ENCODE measurements at regions not wholly inside any gene's neighbourhood (a gene's known extent, or its start where the extent isn't known, plus 50 kb on each side); places are given as distances from the start of the nearest gene placed in this dataset.

DNA sequence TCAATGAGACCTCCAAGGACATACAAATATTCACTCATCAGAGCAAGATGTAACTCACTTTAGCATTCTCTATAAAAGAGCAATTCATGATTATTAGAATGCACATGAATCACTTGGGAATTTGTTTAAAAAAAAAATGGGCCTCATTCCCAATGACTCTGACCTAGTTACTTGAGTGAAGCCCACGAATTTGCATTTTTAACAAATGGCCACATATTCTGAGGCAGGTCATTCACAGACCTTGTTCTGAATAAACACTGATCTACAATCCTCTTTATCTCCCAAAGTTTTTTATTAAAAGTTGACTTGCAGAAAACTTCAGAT lies 255.1 kb upstream of the VEGFC start:
- DNase-seq (ENCODE audit: low read depth): no peak

GRCh38 chr4:177051473-177052060 lies 258.1 kb upstream of the NEIL3 start:
- no peak for DNase-seq (ENCODE audit: low read depth)

DNA sequence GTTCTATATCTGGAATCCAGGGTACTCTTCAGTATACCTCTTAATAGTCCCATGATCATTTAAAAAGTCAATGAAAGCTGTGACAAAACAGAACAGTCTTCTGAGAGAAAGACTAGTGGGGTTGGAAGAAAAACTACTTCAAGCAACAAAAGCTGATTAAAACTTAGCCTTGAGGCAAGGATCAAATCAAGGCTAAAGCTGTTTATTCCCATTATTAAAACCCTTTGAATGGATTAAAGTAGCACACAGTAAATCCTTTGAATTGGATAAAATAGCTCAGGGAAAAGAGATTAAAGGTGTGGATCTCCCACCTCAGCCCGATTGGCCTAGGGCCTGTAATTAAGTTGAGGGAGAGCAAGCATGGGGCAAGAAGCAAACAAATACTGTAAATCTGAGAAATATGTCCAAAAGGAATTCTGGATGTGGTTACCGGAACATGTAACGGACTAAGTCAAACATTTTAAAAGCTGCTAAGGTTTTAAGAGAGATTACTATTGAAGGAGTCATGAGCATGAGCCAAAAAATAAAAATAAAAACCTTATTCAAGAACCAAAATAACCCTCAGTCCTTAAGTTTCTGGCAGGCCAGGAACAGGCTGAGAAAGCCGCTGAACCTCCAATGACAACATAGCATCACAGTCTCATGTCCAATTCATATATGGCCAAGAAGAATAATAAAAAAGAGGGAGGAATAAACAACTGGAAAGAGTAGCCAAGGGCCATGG lies 257.3 kb upstream of the NEIL3 start:
- no peak for DNase-seq (ENCODE audit: low read depth)

DNA sequence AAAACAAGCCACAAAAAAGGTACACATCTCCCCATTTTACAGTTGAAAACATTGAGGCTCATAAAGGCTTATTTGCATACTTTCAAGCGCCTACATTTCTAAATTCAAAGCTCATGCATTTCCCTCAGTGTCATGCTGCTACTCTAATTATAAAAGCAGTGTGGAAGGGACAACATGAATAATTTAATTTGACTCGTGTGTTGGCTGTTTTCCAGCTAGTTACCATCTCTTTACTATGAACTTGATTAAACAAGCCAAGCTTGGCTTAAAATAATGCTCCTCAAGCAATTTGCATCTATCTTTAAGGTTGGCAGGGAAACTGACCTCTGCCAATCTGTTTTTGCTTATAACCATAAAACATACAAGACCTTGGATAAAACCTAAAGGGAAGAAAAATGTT lies 252.5 kb upstream of the NEIL3 start:
- no peak for DNase-seq (ENCODE audit: low read depth)

DNA sequence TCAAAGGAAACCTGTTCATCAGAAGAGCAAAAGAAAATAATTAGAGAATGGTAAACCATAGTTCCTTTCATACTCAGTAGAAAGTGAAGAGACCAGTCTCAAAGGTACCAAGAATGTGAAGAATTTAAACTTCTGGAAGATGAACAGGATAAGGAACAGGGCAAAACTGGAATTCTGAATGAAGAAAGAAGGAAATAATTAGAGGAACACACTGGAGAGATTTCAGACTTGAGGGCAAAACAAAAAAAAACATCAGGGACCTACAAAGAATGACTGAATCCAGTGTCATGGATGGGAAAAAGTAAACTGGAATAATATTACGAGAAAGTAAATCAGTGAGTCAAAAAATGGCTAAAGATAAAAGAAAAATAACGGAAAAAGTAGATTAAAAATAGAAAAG lies 245.6 kb upstream of the NEIL3 start:
- no peak for DNase-seq (ENCODE audit: low read depth)

- no peak for DNase-seq (ENCODE audit: low read depth)
Observed at GRCh38 chr4:177064729-177065394, 244.8 kb upstream of the NEIL3 start.

DNA sequence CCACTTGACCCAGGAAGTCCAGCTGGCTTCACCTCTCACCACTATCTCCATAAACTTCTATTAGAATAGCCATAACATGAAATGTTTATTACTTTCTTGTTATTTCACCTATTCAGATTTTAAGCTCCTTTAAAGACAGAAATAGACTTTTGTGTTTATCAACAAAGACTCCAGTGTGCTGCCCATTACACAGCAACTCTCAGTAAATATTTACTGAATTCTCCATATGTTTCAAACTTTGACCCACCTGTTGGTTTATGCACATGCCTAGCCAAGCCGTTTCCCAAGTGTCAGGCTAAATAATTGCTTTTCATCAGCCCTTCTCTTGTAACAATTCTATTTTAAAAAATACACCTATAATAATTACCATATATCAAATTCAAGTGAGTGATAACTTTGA lies 242.9 kb upstream of the NEIL3 start:
- DNase-seq (ENCODE audit: low read depth): no peak

DNA sequence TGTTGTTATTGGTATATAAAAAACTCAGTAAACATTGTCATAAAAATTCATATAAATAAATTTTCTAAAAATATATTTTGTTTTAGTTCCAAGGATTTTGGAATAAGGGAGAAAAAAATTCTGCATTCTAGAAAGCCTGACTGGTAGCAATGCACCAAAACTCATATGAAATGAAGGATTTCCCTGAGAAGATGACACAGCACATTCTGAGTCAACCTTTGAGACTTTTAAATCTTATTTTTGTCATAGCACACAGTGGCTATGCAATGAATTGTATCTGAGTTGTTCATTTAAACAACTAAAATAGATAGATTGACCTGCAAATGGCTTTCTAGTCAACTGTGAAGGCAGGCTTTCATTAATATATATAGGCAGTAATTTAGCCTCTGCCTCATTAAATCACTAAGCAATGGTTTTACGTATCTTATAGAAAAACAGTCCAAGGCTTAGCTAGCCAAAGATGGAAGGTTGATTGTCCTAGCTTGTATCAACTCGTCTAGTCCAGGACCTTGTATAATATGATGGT lies 239.1 kb upstream of the NEIL3 start:
- DNase-seq (ENCODE audit: low read depth): no peak

DNA sequence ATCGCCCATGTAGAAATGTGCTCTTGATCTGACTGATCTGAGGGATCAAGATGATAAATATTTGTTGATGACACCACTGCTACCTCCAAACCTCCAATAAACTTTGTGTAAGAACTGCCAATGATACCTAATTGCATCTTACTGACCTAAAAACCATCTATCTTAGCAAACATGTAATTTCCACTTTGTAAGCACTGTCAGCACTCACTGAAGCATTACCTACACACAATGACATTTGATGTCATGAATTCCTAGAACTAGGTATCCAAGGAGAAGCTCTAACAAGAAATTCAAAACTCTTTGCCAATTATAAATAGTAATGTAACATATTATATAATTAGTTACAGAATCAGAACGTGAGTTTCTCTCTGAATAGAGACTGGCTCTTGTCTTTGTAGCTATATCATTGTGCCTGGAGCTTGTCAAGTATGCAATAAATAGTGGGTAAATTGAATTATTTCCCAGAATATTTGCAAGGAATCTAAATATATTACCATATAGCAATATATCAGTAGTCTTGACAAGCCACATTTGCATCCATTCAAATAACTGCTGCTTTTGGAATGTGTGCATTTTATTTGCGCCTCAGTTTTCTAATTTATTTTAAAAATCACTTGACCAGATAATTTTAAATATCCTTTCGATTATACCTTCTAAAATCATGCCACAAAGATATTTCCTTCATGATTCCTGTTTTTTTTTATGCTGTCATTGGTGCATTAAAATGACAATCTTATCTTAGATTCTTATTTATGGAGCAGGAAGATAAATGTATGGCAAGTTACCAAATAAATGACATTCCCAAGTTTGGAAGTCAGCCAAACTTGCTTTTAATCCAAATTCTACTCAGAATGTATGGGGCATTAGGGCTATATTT lies 232.3 kb upstream of the NEIL3 start:
- DNase-seq (ENCODE audit: low read depth): no peak

DNA sequence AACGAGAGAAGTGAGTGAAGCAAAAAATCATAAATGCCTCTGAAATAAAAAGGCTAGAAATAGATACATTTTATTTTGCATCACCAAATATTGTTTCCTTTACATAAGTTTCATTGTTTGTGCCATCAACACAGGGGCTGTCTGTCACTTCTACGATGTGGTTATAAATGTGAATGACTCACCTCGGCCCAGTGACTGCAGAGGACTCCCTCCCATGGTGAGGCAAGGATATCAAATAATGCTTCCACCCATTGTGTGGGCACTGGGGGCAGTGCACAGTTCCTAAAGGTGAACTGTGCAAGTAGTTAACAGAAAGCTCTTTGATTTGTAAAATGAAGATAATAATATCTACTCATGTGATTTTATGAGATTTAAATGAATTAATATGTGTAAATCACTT lies 230.3 kb upstream of the NEIL3 start:
- DNase-seq (ENCODE audit: low read depth): no peak

GRCh38 chr4:177080388-177080787 lies 229.3 kb upstream of the NEIL3 start:
- DNase-seq (ENCODE audit: low read depth): no peak

DNA sequence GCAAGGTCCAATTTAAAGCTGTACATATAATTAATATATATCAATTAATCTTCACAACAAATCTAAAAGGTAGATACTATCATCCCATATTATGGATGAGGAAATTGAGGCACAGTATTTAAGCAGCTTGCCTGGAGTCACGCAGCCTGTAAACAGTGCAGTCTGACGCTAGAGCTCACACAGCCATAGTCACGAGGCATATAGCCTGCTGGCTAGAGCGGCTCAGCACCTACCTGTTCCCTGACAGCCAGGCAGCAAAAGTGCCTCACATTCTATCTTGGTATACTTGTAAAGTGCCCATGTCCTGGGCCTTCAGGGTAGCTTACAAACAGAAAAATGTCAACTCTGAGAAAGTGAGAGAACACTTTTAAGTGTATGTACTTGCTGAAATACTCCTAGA lies 222.6 kb upstream of the NEIL3 start:
- DNase-seq (ENCODE audit: low read depth): no peak

GRCh38 chr4:177087499-177087898 lies 222.2 kb upstream of the NEIL3 start:
- no peak for DNase-seq (ENCODE audit: low read depth)

DNA sequence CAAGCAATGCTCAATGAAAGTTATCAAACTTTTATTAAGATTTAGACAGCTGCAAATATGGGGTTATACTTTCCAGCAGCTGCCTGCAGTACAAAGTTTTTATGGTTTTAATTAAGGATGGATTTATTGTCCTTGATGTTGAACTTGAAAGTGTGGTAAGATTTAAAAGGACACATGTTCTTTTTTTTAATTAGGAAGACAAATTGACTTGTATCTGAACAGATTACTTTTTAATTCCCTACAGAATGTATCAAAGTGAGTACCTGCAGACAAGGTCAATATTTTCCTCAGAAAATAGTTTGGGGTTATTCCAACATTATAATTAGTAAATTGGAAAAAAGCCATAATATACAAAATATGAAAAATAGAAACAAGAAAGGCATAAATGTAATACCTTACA lies 218.2 kb upstream of the NEIL3 start:
- DNase-seq (ENCODE audit: low read depth): no peak

DNA sequence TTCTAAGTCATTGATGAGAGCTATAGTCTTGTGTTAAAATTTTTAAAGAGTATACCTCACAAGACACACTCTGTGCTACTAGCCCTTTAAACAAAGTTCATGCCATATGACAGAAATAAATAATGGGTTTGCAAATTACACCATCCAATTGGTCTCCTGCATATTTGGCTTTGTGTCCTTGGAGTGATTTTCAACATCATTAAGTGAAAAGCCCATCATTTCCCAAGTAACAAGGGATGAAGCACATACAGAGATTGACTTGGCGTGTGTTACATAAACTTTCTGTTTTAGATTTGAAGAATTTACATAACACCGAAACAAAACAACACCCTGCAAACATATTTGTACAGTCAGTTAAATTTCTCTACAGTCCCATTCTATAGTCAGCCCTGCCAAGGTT lies 216.9 kb upstream of the NEIL3 start:
- no peak for DNase-seq (ENCODE audit: low read depth)

- no peak for DNase-seq (ENCODE audit: low read depth)
Observed at GRCh38 chr4:177093964-177094363, 215.7 kb upstream of the NEIL3 start.

- DNase-seq (ENCODE audit: low read depth): no peak
Observed at GRCh38 chr4:177097291-177097690, 212.4 kb upstream of the NEIL3 start.

GRCh38 chr4:177099211-177099610 lies 210.5 kb upstream of the NEIL3 start:
- no peak for DNase-seq (ENCODE audit: low read depth)

GRCh38 chr4:177100307-177100706 lies 209.4 kb upstream of the NEIL3 start:
- DNase-seq (ENCODE audit: low read depth): no peak

- DNase-seq (ENCODE audit: low read depth): no peak
Observed at GRCh38 chr4:177103619-177104018, 206.1 kb upstream of the NEIL3 start.

GRCh38 chr4:177105536-177105935 lies 204.1 kb upstream of the NEIL3 start:
- DNase-seq (ENCODE audit: low read depth): no peak

DNA sequence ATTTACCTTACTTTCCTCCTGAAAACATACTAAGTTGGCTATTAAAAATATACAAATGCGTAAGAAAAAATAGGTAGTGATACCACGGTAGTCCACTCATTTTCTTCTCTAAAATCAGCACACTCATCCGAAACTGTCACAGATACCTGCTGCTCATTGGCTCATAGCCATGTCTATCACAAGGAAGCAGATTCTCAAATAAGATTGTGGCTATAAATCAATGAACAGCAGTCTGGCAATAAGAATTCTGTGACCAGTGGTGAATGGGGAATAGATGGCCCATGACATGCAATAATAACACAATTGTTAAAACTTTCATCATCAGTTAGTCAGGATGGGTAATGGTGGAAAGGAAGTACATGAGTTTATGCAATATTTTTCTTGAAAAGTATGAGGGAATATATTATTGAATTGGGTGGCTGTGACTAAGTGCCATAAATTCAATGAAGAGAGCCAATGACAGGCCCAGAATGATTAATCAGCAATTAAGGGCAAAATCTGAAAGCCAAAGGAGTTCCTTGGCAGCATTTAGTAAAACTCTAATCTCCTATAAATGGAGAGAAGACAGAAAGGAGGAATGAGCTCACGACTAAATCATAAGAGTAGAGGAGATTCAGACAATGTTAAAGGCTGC lies 202.3 kb upstream of the NEIL3 start:
- no peak for DNase-seq (ENCODE audit: low read depth)
